ENCODE measurements at regions not wholly inside any gene's neighbourhood (a gene's known extent, or its start where the extent isn't known, plus 50 kb on each side); places are given as distances from the start of the nearest gene placed in this dataset.

- no peak for DNase-seq (ENCODE audit: low read depth, low spot score)
Measured at GRCh38 chr15:39444735-39445470, 136.0 kb upstream of the THBS1 start.

GRCh38 chr15:39445931-39446330 is 134.9 kb upstream of the THBS1 start:
- no peak for DNase-seq (ENCODE audit: low read depth, low spot score)

GRCh38 chr15:39447346-39447745 is 133.5 kb upstream of the THBS1 start:
- DNase-seq (ENCODE audit: low read depth, low spot score) = no peak

- DNase-seq (ENCODE audit: low read depth, low spot score) = no peak
Measured at GRCh38 chr15:39447881-39448280, 133.0 kb upstream of the THBS1 start.

GRCh38 chr15:39448409-39448808 is 132.5 kb upstream of the THBS1 start:
- no peak for DNase-seq (ENCODE audit: low read depth, low spot score)

- no peak for DNase-seq (ENCODE audit: low read depth, low spot score)
Measured at GRCh38 chr15:39451121-39451688, 129.7 kb upstream of the THBS1 start.

GRCh38 chr15:39451871-39452270 is 129.0 kb upstream of the THBS1 start:
- DNase-seq (ENCODE audit: low read depth, low spot score) = no peak

GRCh38 chr15:39453620-39454019 is 127.3 kb upstream of the THBS1 start:
- no peak for DNase-seq (ENCODE audit: low read depth, low spot score)

GRCh38 chr15:39454189-39454986 is 126.5 kb upstream of the THBS1 start:
- no peak for DNase-seq (ENCODE audit: low read depth, low spot score)

- no peak for DNase-seq (ENCODE audit: low read depth, low spot score)
Measured at GRCh38 chr15:39455471-39455991, 125.3 kb upstream of the THBS1 start.

GRCh38 chr15:39456159-39456558 is 124.7 kb upstream of the THBS1 start:
- no peak for DNase-seq (ENCODE audit: low read depth, low spot score)

- DNase-seq (ENCODE audit: low read depth, low spot score) = no peak
Measured at GRCh38 chr15:39456582-39457330, 124.1 kb upstream of the THBS1 start.

- DNase-seq (ENCODE audit: low read depth, low spot score) = no peak
Measured at GRCh38 chr15:39458131-39458530, 122.7 kb upstream of the THBS1 start.

- DNase-seq (ENCODE audit: low read depth, low spot score) = no peak
Measured at GRCh38 chr15:39459548-39459947, 121.3 kb upstream of the THBS1 start.

- DNase-seq (ENCODE audit: low read depth, low spot score) = no peak
Measured at GRCh38 chr15:39460748-39461147, 120.1 kb upstream of the THBS1 start.

GRCh38 chr15:39461536-39462130 is 119.2 kb upstream of the THBS1 start:
- DNase-seq (ENCODE audit: low read depth, low spot score) = no peak

GRCh38 chr15:39462691-39463090 is 118.2 kb upstream of the THBS1 start:
- no peak for DNase-seq (ENCODE audit: low read depth, low spot score)

- DNase-seq (ENCODE audit: low read depth, low spot score) = no peak
Measured at GRCh38 chr15:39465843-39466749, 114.8 kb upstream of the THBS1 start.

- no peak for DNase-seq (ENCODE audit: low read depth, low spot score)
Measured at GRCh38 chr15:39466750-39467105, 114.2 kb upstream of the THBS1 start.

- DNase-seq (ENCODE audit: low read depth, low spot score) = no peak
Measured at GRCh38 chr15:39468331-39468730, 112.5 kb upstream of the THBS1 start.

All from activated naive CD8-positive, alpha-beta T cell treated with anti-CD3 and anti-CD28 coated beads, Interleukin-2, amount 50 U/mL, for 16 hours (primary cell).